Adrenal gland (tissue), 5 donors: ENCODE measurements at regions not wholly inside any gene's neighbourhood (a gene's known extent, or its start where the extent isn't known, plus 50 kb on each side); places are given as distances from the start of the nearest gene placed in this dataset.

ENCODE experiments used
- CTCF ChIP-seq, 6 experiments: fragments of 450-650 bp in 4 of 6; fragments of 200-600 bp in 2 of 6; sonication (generic) in 1 of 6; IDR thresholded peaks; 1 replicate in 5 of 6; 2 replicates in 1 of 6; pipeline versions ENCODE4 v1.5.1 to v1.8.0; 2016 to 2021; ENCODE audit warnings: antibody characterized with exemption in 6 of 6, mild to moderate bottlenecking in 2 of 6, moderate library complexity in 1 of 6
- POLR2A ChIP-seq, 2 donors: fragments of 450-650 bp; IDR thresholded peaks; one replicate each; pipeline ENCODE4 v1.6.1; 2017; ENCODE audit warnings: antibody characterized with exemption in 2 of 2, mild to moderate bottlenecking in 2 of 2, moderate library complexity in 1 of 2
- donor health status: DM: no; HTN: no; CAD: no.

- no peak for TF ChIP-seq CTCF (IDR thresholded peaks at IDR 0.05)
- TF ChIP-seq POLR2A (IDR thresholded peaks at IDR 0.05) = no peak
Measured at GRCh38 chr3:171963546-171963945, 75.8 kb upstream of the FNDC3B start.
